HG02763 (cell line): ENCODE measurements at regions not wholly inside any gene's neighbourhood (a gene's known extent, or its start where the extent isn't known, plus 50 kb on each side); places are given as distances from the start of the nearest gene placed in this dataset.
"Not testable (repeated sequence)": the region's sequence is repeated elsewhere in the genome, so short reads cannot be mapped to it uniquely, and the experiment has no call there.

Experiments
- ATAC-seq: cut with Tn5 transposase; IDR thresholded peaks from one replicate; pipeline ENCODE4 v1.9.1; 2021; ENCODE audit warnings: mild to moderate bottlenecking, moderate library complexity; ENCODE audit not compliant: unreplicated experiment

- no peak for ATAC-seq
Measured at GRCh38 chr10:125407000-125407502, 246.7 kb upstream of the CTBP2 start.

- not testable (repeated sequence) for ATAC-seq
Measured at GRCh38 chr10:125404902-125405301, 244.5 kb upstream of the CTBP2 start.

GRCh38 chr10:125401462-125401861 is 241.1 kb upstream of the CTBP2 start:
- ATAC-seq: no peak

- no peak for ATAC-seq
Measured at GRCh38 chr10:125399289-125399688, 238.9 kb upstream of the CTBP2 start.

GRCh38 chr10:125398270-125398669 is 237.9 kb upstream of the CTBP2 start:
- no peak for ATAC-seq

- ATAC-seq: no peak
Measured at GRCh38 chr10:125397608-125398007, 237.2 kb upstream of the CTBP2 start.

- ATAC-seq: no peak
Measured at GRCh38 chr10:125396676-125397075, 236.3 kb upstream of the CTBP2 start.

- ATAC-seq: no peak
Measured at GRCh38 chr10:125392609-125393008, 232.2 kb upstream of the CTBP2 start.

- no peak for ATAC-seq
Measured at GRCh38 chr10:125392154-125392553, 231.8 kb upstream of the CTBP2 start.

- no peak for ATAC-seq
Measured at GRCh38 chr10:125389648-125390047, 229.3 kb upstream of the CTBP2 start.

GRCh38 chr10:125379592-125379991 is 219.2 kb upstream of the CTBP2 start:
- no peak for ATAC-seq

GRCh38 chr10:125377368-125377767 is 217.0 kb upstream of the CTBP2 start:
- ATAC-seq: no peak

- no peak for ATAC-seq
Measured at GRCh38 chr10:125375210-125375609, 214.8 kb upstream of the CTBP2 start.

- no peak for ATAC-seq
Measured at GRCh38 chr10:125373546-125373945, 213.2 kb upstream of the CTBP2 start.

GRCh38 chr10:125370578-125370977 is 210.2 kb upstream of the CTBP2 start:
- ATAC-seq: no peak

- no peak for ATAC-seq
Measured at GRCh38 chr10:125369382-125370326, 209.3 kb upstream of the CTBP2 start.

GRCh38 chr10:125368146-125368545 is 207.8 kb upstream of the CTBP2 start:
- ATAC-seq: no peak

GRCh38 chr10:125363791-125364190 is 203.4 kb upstream of the CTBP2 start:
- no peak for ATAC-seq

GRCh38 chr10:125362950-125363349 is 202.6 kb upstream of the CTBP2 start:
- no peak for ATAC-seq

- ATAC-seq: no peak
Measured at GRCh38 chr10:125359401-125359800, 199.0 kb upstream of the CTBP2 start.

- no peak for ATAC-seq
Measured at GRCh38 chr10:125355657-125356056, 195.3 kb upstream of the CTBP2 start.

- ATAC-seq: no peak
Measured at GRCh38 chr10:125350519-125350918, 190.2 kb upstream of the CTBP2 start.
